Uterus (tissue), 2 donors: ENCODE measurements at regions not wholly inside any gene's neighbourhood (a gene's known extent, or its start where the extent isn't known, plus 50 kb on each side); places are given as distances from the start of the nearest gene placed in this dataset.

ENCODE experiments used
- POLR2A ChIP-seq, 2 donors: fragments of 450-650 bp; IDR thresholded peaks; one replicate each; pipeline ENCODE4 v1.6.1; 2016; ENCODE audit warnings: antibody characterized with exemption in 2 of 2, mild to moderate bottlenecking in 1 of 2, moderate library complexity in 1 of 2
- TF ChIP-seq, protein P1 (sequence below), 4 experiments: fragments of 200-600 bp in 2 of 4; fragments of 450-650 bp in 2 of 4; sonication (generic) in 2 of 4; IDR thresholded peaks; one replicate each; pipeline ENCODE4 v1.5.1; 2016 to 2019; ENCODE audit warnings: antibody characterized with exemption in 4 of 4, mild to moderate bottlenecking in 2 of 4, moderate library complexity in 1 of 4

- TF ChIP-seq, protein P1, sequence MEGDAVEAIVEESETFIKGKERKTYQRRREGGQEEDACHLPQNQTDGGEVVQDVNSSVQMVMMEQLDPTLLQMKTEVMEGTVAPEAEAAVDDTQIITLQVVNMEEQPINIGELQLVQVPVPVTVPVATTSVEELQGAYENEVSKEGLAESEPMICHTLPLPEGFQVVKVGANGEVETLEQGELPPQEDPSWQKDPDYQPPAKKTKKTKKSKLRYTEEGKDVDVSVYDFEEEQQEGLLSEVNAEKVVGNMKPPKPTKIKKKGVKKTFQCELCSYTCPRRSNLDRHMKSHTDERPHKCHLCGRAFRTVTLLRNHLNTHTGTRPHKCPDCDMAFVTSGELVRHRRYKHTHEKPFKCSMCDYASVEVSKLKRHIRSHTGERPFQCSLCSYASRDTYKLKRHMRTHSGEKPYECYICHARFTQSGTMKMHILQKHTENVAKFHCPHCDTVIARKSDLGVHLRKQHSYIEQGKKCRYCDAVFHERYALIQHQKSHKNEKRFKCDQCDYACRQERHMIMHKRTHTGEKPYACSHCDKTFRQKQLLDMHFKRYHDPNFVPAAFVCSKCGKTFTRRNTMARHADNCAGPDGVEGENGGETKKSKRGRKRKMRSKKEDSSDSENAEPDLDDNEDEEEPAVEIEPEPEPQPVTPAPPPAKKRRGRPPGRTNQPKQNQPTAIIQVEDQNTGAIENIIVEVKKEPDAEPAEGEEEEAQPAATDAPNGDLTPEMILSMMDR (IDR thresholded peaks at IDR 0.05): no peak
- TF ChIP-seq POLR2A (IDR thresholded peaks at IDR 0.05): no peak
Measured at GRCh38 chr12:13599176-13599575, 382.2 kb downstream of the GRIN2B start.
